PC-9 (cell line): ENCODE measurements at regions not wholly inside any gene's neighbourhood (a gene's known extent, or its start where the extent isn't known, plus 50 kb on each side); places are given as distances from the start of the nearest gene placed in this dataset.

Source experiments
- CTCF ChIP-seq: fragments of 200-600 bp; sonication (generic); conservative IDR thresholded peaks from 2 replicates; pipeline ENCODE4 v1.6.1; 2017; ENCODE audit warnings: mixed run types, antibody characterized with exemption, mild to moderate bottlenecking, moderate library complexity
- EZH2 ChIP-seq: fragments of 200-600 bp; sonication (generic); IDR thresholded peaks from 2 replicates; pipeline ENCODE4 v1.8.0; 2017; ENCODE audit warnings: antibody characterized with exemption, low read depth

- no peak for TF ChIP-seq CTCF
- no peak for TF ChIP-seq EZH2
Measured at GRCh38 chr5:27727254-27727653, 688.9 kb upstream of the CDH9 start.
